ENCODE measurements at regions not wholly inside any gene's neighbourhood (a gene's known extent, or its start where the extent isn't known, plus 50 kb on each side); places are given as distances from the start of the nearest gene placed in this dataset.
"Not testable (repeated sequence)": the region's sequence is repeated elsewhere in the genome, so short reads cannot be mapped to it uniquely, and the experiment has no call there.

- DNase-seq (ENCODE audit: low spot score in 2 of 2, unreplicated experiment in 2 of 2) = no peak
- H3K4me1 Mint-ChIP-seq = peaks cover 16% of the 10 kb centered on the region
- TF ChIP-seq, protein P1, sequence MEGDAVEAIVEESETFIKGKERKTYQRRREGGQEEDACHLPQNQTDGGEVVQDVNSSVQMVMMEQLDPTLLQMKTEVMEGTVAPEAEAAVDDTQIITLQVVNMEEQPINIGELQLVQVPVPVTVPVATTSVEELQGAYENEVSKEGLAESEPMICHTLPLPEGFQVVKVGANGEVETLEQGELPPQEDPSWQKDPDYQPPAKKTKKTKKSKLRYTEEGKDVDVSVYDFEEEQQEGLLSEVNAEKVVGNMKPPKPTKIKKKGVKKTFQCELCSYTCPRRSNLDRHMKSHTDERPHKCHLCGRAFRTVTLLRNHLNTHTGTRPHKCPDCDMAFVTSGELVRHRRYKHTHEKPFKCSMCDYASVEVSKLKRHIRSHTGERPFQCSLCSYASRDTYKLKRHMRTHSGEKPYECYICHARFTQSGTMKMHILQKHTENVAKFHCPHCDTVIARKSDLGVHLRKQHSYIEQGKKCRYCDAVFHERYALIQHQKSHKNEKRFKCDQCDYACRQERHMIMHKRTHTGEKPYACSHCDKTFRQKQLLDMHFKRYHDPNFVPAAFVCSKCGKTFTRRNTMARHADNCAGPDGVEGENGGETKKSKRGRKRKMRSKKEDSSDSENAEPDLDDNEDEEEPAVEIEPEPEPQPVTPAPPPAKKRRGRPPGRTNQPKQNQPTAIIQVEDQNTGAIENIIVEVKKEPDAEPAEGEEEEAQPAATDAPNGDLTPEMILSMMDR (IDR thresholded peaks at IDR 0.05; ENCODE audit: unreplicated experiment) = no peak
- H3K27ac Mint-ChIP-seq = no peak overlapping the region
- no peaks in the 10 kb centered on the region for H3K36me3 Mint-ChIP-seq
- no peak overlapping the region for H3K4me3 Mint-ChIP-seq
- H3K27me3 Mint-ChIP-seq (ENCODE audit: low read depth) = no peaks in the 10 kb centered on the region
- H3K9me3 Mint-ChIP-seq = no peaks in the 10 kb centered on the region
Measured at GRCh38 chr4:155441475-155441874, 64.7 kb upstream of the MAP9 start.

- H3K27ac Mint-ChIP-seq; DNase-seq (ENCODE audit: low spot score in 2 of 2, unreplicated experiment in 2 of 2); H3K27me3 Mint-ChIP-seq (ENCODE audit: low read depth); H3K36me3 Mint-ChIP-seq; H3K9me3 Mint-ChIP-seq; H3K4me3 Mint-ChIP-seq: not testable (repeated sequence)
- H3K4me1 Mint-ChIP-seq = peaks cover 19% of the 10 kb centered on the region
Measured at GRCh38 chr4:155439760-155440159, 63.0 kb upstream of the MAP9 start.

DNA sequence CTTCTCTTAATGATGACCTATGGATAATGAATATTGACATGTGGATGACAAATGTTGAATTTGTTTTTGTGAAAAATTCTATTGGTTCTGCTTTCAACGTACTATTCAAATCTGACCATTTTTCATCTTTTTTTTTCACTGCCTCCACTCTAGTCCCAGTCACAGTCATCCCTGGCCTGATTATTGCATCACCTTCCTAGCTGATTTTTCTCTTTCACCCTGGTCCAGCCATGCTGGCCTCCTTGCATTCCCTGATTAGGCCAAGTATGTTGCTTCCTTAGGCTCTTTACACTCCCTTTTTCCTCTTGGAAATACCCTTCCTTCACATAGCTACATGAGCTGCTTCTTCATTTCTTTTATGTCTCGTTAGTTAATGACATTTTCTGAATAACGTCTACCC is 58.1 kb upstream of the MAP9 start:
- Mint-ChIP-seq H3K4me3 (no peak overlapping the region), H3K36me3 (no peaks in the 10 kb centered on the region), H3K27ac (no peak overlapping the region), H3K4me1 (peaks cover 20% of the 10 kb centered on the region), H3K27me3 (ENCODE audit: low read depth) (no peaks in the 10 kb centered on the region), H3K9me3 (peaks cover 6% of the 10 kb centered on the region)
- DNase-seq (ENCODE audit: low spot score in 2 of 2, unreplicated experiment in 2 of 2) = no peak
- TF ChIP-seq, protein P1 (IDR thresholded peaks at IDR 0.05; ENCODE audit: unreplicated experiment) = no peak

DNA sequence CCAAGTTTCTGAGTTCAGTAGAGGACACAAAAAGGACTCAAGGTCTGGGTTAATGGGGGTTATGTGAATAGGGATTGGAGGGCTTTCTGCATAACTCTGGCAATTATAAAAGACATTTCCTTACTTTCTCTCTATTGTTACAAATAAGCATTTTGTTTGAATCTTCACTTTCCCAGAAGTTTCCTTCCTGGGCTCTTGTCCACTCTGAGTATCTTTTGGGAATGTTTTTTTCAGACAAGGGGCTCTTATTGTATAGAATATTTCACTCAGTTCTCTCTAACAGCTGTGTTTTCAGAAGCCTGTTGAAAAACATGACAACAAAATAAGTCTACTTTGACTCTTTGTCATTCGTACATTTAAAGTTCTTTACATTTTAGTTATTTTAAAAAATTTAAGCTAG is 57.6 kb upstream of the MAP9 start:
- DNase-seq (ENCODE audit: low spot score in 2 of 2, unreplicated experiment in 2 of 2) = no peak
- TF ChIP-seq, protein P1 (IDR thresholded peaks at IDR 0.05; ENCODE audit: unreplicated experiment) = no peak
- H3K27ac Mint-ChIP-seq = no peak overlapping the region
- H3K27me3 Mint-ChIP-seq (ENCODE audit: low read depth) = no peaks in the 10 kb centered on the region
- H3K4me3 Mint-ChIP-seq = no peak overlapping the region
- peaks cover 9% of the 10 kb centered on the region for H3K9me3 Mint-ChIP-seq
- peaks cover 20% of the 10 kb centered on the region for H3K4me1 Mint-ChIP-seq
- H3K36me3 Mint-ChIP-seq = no peaks in the 10 kb centered on the region

DNA sequence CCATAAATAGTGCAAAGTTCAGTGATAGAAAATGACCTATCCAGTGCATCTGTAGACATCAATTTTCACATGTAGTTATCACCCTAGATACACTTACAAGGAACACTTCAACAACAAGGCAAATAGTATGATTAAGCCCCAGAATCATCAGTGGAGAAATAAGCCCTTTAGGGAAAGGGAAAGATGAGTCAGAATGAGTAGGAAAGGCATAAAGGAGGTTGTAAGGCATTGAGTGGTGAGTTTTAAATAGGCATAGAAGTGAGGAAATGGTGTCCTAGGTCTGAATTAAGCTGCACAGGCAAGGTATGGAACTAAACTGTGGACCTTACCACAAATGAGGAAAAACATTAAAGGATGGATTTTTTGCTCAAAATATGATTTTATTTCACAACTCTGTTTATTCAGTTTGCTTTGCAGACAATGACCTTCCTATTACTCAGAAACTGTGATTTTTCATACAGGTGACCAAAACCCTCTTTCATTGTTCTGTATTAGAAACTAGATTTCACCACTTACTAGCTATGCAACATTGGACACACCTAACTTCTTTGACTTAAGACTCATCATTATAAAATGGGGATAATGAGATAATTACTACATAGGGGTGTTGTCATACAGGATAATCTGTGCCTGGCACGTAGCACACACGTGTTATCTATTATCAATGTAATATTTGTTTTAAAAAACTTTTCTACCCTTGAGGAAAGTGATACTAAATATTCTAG is 57.0 kb upstream of the MAP9 start:
- no peak for DNase-seq (ENCODE audit: low spot score in 2 of 2, unreplicated experiment in 2 of 2)
- Mint-ChIP-seq H3K4me3 (no peak overlapping the region), H3K27ac (no peak overlapping the region), H3K36me3 (no peaks in the 10 kb centered on the region), H3K9me3 (peaks cover 14% of the 10 kb centered on the region), H3K27me3 (ENCODE audit: low read depth) (no peaks in the 10 kb centered on the region), H3K4me1 (peaks cover 20% of the 10 kb centered on the region)
- TF ChIP-seq, protein P1 (IDR thresholded peaks at IDR 0.05; ENCODE audit: unreplicated experiment) = no peak

DNA sequence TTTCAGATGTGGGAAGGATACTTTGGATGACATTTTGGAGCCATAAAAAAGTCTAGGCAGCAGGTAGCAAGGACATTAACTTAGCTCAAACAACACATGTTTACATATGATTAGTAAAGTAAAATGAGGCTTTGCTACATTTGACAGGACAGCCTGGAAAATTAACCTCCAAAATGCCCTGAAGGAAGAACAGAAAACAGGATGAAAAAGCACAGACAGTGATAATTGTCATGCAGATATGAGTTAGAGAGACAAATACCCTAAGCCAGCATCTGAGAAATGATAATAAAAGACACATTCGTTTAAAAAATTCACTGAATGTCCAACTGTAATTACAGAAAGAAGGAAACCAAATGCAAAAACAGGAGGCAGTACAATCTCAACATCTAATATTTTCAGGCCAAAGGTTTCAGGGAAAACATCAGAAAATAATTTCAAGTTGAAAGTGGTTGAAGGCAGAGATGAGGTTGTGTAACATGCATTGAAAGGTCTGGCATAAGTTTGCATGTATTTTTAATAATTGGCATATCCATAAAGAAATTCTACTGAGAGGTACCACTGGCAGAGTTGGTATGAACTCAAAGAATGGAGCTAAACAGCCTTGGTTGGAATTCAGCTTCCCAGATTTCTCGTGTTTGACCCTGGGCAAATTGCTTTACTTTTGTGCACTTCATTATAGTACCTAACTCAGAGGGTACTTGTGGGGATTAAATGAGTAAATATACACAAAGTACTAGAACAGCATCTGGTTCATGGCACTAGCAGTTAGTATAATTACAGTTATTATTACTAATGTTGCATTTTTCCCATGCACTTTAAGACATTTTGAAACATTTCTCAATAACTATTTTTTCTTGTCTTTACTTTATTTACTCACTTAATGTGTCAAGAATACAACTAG is 54.4 kb upstream of the MAP9 start:
- Mint-ChIP-seq H3K27ac (peak overlapping the region; percentile 10), H3K9me3 (peaks cover 28% of the 10 kb centered on the region), H3K27me3 (ENCODE audit: low read depth) (no peaks in the 10 kb centered on the region), H3K4me1 (peaks cover 20% of the 10 kb centered on the region), H3K4me3 (no peak overlapping the region), H3K36me3 (peaks cover 5% of the 10 kb centered on the region)
- no peak for DNase-seq (ENCODE audit: low spot score in 2 of 2, unreplicated experiment in 2 of 2)
- TF ChIP-seq, protein P1 (IDR thresholded peaks at IDR 0.05; ENCODE audit: unreplicated experiment) = no peak

Data from mesothelial cell of epicardium (in vitro differentiated cells).